SK-N-SH treated with all-trans-retinoic acid at 6 μM for 48 hours (cell line): ENCODE measurements at regions not wholly inside any gene's neighbourhood (a gene's known extent, or its start where the extent isn't known, plus 50 kb on each side); places are given as distances from the start of the nearest gene placed in this dataset.

ENCODE experiments used
- ATAC-seq: fragments of 200-7000 bp; cut with Tn5 transposase; 3 replicates; pipeline ENCODE4 v1.9.1; 2020; ENCODE audit warnings: mild to moderate bottlenecking, moderate library complexity
- ARNTL ChIP-seq: fragments of 450-650 bp; formaldehyde crosslinking; IDR thresholded peaks from 2 replicates; pipeline ENCODE4 v1.5.0; 2020; ENCODE audit warnings: low read depth, mild to moderate bottlenecking, moderate library complexity, borderline replicate concordance
- BACH2 ChIP-seq: fragments of 250-450 bp; sonication (Bioruptor Pico); IDR thresholded peaks from 2 replicates; pipeline ENCODE4 v1.9.0; 2021; ENCODE audit warnings: mild to moderate bottlenecking, borderline replicate concordance
- CSDC2 ChIP-seq: fragments of 250-450 bp; sonication (Bioruptor Pico); IDR thresholded peaks from 2 replicates; pipeline ENCODE4 v1.5.0; 2020; ENCODE audit warnings: mild to moderate bottlenecking, moderate library complexity
- ESRRG ChIP-seq: fragments of 250-450 bp; sonication (Bioruptor Pico); IDR thresholded peaks from 2 replicates; pipeline ENCODE4 v1.6.1; 2021; ENCODE audit warnings: mild to moderate bottlenecking
- ISL1 ChIP-seq: fragments of 250-450 bp; sonication (Bioruptor Pico); IDR thresholded peaks from 2 replicates; pipeline ENCODE4 v2.1.2; 2022; ENCODE audit warnings: mild to moderate bottlenecking, moderate library complexity
- OSR1 ChIP-seq: fragments of 250-450 bp; sonication (Bioruptor Pico); IDR thresholded peaks from 2 replicates; pipeline ENCODE4 v1.8.0; 2022; ENCODE audit warnings: moderate library complexity, mild to moderate bottlenecking, inconsistent platforms
- PPARA ChIP-seq: fragments of 250-450 bp; sonication (Bioruptor Pico); IDR thresholded peaks from 2 replicates; pipeline ENCODE4 v1.5.0; 2020; ENCODE audit warnings: mild to moderate bottlenecking, borderline replicate concordance
- RARB ChIP-seq: fragments of 250-450 bp; sonication (Bioruptor Pico); IDR thresholded peaks from 2 replicates; pipeline ENCODE4 v1.8.0; 2021; ENCODE audit warnings: mild to moderate bottlenecking, moderate library complexity
- TCF4 ChIP-seq: fragments of 250-450 bp; sonication (Bioruptor Pico); IDR thresholded peaks from 2 replicates; pipeline ENCODE4 v1.8.0; 2021; ENCODE audit warnings: mild to moderate bottlenecking, moderate library complexity, borderline replicate concordance
- TOX ChIP-seq: fragments of 250-450 bp; sonication (Bioruptor Pico); IDR thresholded peaks from 2 replicates; pipeline ENCODE4 v1.8.0; 2021; ENCODE audit warnings: mild to moderate bottlenecking, moderate library complexity, borderline replicate concordance
- ZC3H10 ChIP-seq: fragments of 250-450 bp; sonication (Bioruptor Pico); IDR thresholded peaks from 2 replicates; pipeline ENCODE4 v1.5.1; 2021; ENCODE audit warnings: mild to moderate bottlenecking, moderate library complexity
- ZFP3 ChIP-seq: fragments of 250-450 bp; sonication (Bioruptor Pico); IDR thresholded peaks from 2 replicates; pipeline ENCODE4 v1.5.0; 2020; ENCODE audit warnings: mild to moderate bottlenecking, moderate library complexity
- ZFP30 ChIP-seq: fragments of 450-650 bp; formaldehyde crosslinking; IDR thresholded peaks from 2 replicates; pipeline ENCODE4 v1.5.0; 2022; ENCODE audit warnings: mild to moderate bottlenecking, moderate library complexity
- ZNF8 ChIP-seq: fragments of 450-650 bp; formaldehyde crosslinking; IDR thresholded peaks from 2 replicates; pipeline ENCODE4 v1.5.0; 2020; ENCODE audit warnings: mild to moderate bottlenecking, moderate library complexity
- TF ChIP-seq, protein P1 (sequence below): fragments of 250-450 bp; sonication (Bioruptor Pico); IDR thresholded peaks from 2 replicates; pipeline ENCODE4 v1.5.1; 2020; ENCODE audit warnings: low read depth, mild to moderate bottlenecking, moderate library complexity
- TF ChIP-seq, protein P2 (sequence below): fragments of 250-450 bp; sonication (Bioruptor Pico); IDR thresholded peaks from 2 replicates; pipeline ENCODE4 v1.5.0; 2020; ENCODE audit warnings: mild to moderate bottlenecking, moderate library complexity
- TF ChIP-seq, protein P3 (sequence below): fragments of 250-450 bp; sonication (Bioruptor Pico); IDR thresholded peaks from 2 replicates; pipeline ENCODE4 v1.8.0; 2021; ENCODE audit warnings: low read depth, mild to moderate bottlenecking, moderate library complexity, borderline replicate concordance
- TF ChIP-seq, protein P4 (sequence below): fragments of 250-450 bp; sonication (Bioruptor Pico); IDR thresholded peaks from 2 replicates; pipeline ENCODE4 v1.8.0; 2020; ENCODE audit warnings: mild to moderate bottlenecking, moderate library complexity, borderline replicate concordance
- TF ChIP-seq, protein P5 (sequence below): fragments of 250-450 bp; sonication (Bioruptor Pico); IDR thresholded peaks from 2 replicates; pipeline ENCODE4 v1.5.1; 2021; ENCODE audit warnings: mild to moderate bottlenecking, moderate library complexity

DNA sequence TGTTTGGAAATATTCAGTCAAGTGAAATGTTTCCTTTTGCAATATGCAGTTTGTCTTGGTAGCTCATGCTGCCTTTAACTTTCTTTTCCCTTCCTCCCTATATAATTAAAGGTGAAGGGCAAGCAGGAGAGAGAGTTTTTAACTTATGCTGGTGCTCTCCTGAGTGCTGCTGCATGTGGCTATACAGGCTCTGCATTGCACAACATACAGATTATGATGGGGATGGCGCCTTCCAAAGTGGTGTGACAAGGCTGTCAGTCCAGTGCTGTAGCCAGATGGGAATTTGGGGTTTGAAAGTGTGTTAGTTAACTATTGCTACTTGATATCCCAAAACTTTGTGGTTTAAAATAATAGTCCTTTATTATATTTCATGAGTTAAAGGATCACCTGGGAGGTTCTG is 199.0 kb downstream of the ATP23 start:
- no peak for ATAC-seq
- TF ChIP-seq CSDC2 (CRISPR knock-in tag) (no peak), OSR1 (no peak), RARB (CRISPR knock-in tag) (no peak), TOX (no peak), TCF4 (no peak), ARNTL (no peak), ZNF8 (CRISPR knock-in tag) (no peak)
- TF ChIP-seq, protein P1, sequence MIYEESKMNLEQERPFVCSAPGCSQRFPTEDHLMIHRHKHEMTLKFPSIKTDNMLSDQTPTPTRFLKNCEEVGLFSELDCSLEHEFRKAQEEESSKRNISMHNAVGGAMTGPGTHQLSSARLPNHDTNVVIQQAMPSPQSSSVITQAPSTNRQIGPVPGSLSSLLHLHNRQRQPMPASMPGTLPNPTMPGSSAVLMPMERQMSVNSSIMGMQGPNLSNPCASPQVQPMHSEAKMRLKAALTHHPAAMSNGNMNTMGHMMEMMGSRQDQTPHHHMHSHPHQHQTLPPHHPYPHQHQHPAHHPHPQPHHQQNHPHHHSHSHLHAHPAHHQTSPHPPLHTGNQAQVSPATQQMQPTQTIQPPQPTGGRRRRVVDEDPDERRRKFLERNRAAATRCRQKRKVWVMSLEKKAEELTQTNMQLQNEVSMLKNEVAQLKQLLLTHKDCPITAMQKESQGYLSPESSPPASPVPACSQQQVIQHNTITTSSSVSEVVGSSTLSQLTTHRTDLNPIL (CRISPR knock-in tag) = no peak
- TF ChIP-seq, all 23 proteins: peak for 0

DNA sequence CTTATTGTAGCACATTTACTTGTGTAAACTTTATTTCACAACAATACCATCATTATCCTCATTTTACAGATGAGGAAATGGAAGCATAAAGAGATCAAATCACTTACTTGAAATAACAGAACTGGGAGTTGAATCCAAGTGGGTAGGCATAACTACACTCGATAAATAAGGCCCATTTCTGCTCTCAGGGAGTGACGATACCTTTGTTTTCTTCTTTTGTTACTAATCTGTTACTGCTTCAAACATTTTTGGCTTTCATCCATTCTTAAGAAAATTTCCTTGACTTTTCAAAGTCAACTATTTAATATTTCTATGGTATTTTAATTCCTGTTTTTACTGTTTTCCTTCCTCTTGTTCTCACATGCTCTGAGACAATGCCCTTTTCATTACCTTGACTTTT is 201.6 kb downstream of the ATP23 start:
- TF ChIP-seq PPARA (CRISPR knock-in tag) (no peak), ESRRG (CRISPR knock-in tag) (no peak), ZFP30 (CRISPR knock-in tag) (no peak), ISL1 (no peak), ZC3H10 (CRISPR knock-in tag) (no peak), ZFP3 (CRISPR knock-in tag) (no peak), ARNTL (no peak), OSR1 (no peak), BACH2 (no peak), ZNF8 (CRISPR knock-in tag) (no peak), TCF4 (no peak), CSDC2 (CRISPR knock-in tag) (no peak), RARB (CRISPR knock-in tag) (no peak), TOX (no peak)
- TF ChIP-seq, protein P2, sequence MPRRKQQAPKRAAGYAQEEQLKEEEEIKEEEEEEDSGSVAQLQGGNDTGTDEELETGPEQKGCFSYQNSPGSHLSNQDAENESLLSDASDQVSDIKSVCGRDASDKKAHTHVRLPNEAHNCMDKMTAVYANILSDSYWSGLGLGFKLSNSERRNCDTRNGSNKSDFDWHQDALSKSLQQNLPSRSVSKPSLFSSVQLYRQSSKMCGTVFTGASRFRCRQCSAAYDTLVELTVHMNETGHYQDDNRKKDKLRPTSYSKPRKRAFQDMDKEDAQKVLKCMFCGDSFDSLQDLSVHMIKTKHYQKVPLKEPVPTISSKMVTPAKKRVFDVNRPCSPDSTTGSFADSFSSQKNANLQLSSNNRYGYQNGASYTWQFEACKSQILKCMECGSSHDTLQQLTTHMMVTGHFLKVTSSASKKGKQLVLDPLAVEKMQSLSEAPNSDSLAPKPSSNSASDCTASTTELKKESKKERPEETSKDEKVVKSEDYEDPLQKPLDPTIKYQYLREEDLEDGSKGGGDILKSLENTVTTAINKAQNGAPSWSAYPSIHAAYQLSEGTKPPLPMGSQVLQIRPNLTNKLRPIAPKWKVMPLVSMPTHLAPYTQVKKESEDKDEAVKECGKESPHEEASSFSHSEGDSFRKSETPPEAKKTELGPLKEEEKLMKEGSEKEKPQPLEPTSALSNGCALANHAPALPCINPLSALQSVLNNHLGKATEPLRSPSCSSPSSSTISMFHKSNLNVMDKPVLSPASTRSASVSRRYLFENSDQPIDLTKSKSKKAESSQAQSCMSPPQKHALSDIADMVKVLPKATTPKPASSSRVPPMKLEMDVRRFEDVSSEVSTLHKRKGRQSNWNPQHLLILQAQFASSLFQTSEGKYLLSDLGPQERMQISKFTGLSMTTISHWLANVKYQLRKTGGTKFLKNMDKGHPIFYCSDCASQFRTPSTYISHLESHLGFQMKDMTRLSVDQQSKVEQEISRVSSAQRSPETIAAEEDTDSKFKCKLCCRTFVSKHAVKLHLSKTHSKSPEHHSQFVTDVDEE = no peak
- TF ChIP-seq, protein P3, sequence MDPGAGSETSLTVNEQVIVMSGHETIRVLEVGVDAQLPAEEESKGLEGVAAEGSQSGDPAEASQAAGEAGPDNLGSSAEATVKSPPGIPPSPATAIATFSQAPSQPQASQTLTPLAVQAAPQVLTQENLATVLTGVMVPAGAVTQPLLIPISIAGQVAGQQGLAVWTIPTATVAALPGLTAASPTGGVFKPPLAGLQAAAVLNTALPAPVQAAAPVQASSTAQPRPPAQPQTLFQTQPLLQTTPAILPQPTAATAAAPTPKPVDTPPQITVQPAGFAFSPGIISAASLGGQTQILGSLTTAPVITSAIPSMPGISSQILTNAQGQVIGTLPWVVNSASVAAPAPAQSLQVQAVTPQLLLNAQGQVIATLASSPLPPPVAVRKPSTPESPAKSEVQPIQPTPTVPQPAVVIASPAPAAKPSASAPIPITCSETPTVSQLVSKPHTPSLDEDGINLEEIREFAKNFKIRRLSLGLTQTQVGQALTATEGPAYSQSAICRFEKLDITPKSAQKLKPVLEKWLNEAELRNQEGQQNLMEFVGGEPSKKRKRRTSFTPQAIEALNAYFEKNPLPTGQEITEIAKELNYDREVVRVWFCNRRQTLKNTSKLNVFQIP (CRISPR knock-in tag) = no peak
- TF ChIP-seq, protein P4, sequence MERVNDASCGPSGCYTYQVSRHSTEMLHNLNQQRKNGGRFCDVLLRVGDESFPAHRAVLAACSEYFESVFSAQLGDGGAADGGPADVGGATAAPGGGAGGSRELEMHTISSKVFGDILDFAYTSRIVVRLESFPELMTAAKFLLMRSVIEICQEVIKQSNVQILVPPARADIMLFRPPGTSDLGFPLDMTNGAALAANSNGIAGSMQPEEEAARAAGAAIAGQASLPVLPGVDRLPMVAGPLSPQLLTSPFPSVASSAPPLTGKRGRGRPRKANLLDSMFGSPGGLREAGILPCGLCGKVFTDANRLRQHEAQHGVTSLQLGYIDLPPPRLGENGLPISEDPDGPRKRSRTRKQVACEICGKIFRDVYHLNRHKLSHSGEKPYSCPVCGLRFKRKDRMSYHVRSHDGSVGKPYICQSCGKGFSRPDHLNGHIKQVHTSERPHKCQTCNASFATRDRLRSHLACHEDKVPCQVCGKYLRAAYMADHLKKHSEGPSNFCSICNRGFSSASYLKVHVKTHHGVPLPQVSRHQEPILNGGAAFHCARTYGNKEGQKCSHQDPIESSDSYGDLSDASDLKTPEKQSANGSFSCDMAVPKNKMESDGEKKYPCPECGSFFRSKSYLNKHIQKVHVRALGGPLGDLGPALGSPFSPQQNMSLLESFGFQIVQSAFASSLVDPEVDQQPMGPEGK = no peak
- TF ChIP-seq, protein P1 (CRISPR knock-in tag) = no peak
- TF ChIP-seq, protein P5, sequence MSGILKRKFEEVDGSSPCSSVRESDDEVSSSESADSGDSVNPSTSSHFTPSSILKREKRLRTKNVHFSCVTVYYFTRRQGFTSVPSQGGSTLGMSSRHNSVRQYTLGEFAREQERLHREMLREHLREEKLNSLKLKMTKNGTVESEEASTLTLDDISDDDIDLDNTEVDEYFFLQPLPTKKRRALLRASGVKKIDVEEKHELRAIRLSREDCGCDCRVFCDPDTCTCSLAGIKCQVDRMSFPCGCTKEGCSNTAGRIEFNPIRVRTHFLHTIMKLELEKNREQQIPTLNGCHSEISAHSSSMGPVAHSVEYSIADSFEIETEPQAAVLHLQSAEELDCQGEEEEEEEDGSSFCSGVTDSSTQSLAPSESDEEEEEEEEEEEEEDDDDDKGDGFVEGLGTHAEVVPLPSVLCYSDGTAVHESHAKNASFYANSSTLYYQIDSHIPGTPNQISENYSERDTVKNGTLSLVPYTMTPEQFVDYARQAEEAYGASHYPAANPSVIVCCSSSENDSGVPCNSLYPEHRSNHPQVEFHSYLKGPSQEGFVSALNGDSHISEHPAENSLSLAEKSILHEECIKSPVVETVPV (CRISPR knock-in tag) = no peak
- ATAC-seq = no peak

DNA sequence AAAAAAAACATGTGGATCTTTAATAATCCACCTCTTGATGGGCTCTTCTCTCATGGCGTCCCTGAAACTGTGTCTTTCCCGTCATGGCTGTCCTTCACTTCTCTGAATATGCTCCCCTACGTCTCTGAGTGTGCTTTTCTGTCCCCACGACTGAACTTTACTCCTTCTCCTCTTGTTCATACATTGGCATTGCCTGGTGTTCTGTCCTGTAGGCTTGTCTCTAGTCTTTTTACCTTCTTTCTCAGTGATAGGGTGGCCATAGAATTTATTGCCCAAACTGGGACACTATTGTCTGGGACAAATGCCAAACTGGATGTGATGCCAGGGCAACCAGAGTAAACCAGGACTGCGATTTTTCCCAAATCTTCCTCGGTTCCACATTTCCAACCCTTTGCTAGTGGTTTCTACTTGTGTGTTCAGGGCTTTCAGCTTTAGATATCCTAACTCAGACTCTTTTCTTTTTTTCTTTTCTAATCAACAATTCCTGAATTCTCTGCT is 202.2 kb downstream of the ATP23 start:
- no peak for ATAC-seq
- TF ChIP-seq TOX = no peak
- TF ChIP-seq ESRRG (CRISPR knock-in tag) = no peak
